ENCODE measurements at regions not wholly inside any gene's neighbourhood (a gene's known extent, or its start where the extent isn't known, plus 50 kb on each side); places are given as distances from the start of the nearest gene placed in this dataset.

GRCh38 chr20:16124491-16124890, 448.8 kb downstream of the KIF16B start:
- no peaks in the 10 kb centered on the region for H3K9me3 ChIP-seq
- TF ChIP-seq EP300 (IDR thresholded peaks at IDR 0.05): no peak
- TF ChIP-seq POLR2A (IDR thresholded peaks at IDR 0.05): no peak
- TF ChIP-seq, protein P1, sequence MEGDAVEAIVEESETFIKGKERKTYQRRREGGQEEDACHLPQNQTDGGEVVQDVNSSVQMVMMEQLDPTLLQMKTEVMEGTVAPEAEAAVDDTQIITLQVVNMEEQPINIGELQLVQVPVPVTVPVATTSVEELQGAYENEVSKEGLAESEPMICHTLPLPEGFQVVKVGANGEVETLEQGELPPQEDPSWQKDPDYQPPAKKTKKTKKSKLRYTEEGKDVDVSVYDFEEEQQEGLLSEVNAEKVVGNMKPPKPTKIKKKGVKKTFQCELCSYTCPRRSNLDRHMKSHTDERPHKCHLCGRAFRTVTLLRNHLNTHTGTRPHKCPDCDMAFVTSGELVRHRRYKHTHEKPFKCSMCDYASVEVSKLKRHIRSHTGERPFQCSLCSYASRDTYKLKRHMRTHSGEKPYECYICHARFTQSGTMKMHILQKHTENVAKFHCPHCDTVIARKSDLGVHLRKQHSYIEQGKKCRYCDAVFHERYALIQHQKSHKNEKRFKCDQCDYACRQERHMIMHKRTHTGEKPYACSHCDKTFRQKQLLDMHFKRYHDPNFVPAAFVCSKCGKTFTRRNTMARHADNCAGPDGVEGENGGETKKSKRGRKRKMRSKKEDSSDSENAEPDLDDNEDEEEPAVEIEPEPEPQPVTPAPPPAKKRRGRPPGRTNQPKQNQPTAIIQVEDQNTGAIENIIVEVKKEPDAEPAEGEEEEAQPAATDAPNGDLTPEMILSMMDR (IDR thresholded peaks at IDR 0.05): no peak
- no peaks in the 10 kb centered on the region for H3K27me3 ChIP-seq
- 85 to 94% (median 90%) methylated on average over 2 of the region's 2 CpGs for WGBS, 3 donors
- H3K27ac ChIP-seq: no peak overlapping the region
- no peaks in the 10 kb centered on the region for H3K4me1 ChIP-seq (ENCODE audit: insufficient read depth)
- no peak overlapping the region for H3K4me3 ChIP-seq
- H3K36me3 ChIP-seq: no peaks in the 10 kb centered on the region
- intact Hi-C loops (cut with DNase I): no loop called here
- no peak for DNase-seq

DNA sequence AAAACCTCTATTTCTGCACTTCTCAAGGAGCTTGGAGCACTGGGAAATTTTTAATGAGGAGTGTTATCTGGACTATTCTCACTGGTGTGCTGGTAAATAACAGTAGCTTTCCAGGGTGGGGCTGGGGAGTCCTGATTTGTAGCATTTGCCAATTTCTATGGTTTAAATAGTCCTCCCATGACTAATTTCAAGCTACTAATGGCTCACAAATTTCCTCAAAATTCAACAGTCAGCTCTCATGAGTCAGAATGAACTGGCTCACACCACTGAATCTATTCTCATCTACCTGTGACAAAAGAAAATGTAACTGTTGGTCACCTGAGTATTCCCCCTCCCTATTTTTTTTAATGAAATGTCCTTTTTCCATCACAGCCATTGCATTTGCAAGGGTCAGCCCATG, 449.6 kb downstream of the KIF16B start:
- intact Hi-C loops (cut with DNase I): no loop called here
- TF ChIP-seq POLR2A (IDR thresholded peaks at IDR 0.05) (no peak), EP300 (IDR thresholded peaks at IDR 0.05) (no peak)
- TF ChIP-seq, protein P1 (IDR thresholded peaks at IDR 0.05): no peak
- no peak overlapping the region for H3K4me3 ChIP-seq
- H3K27me3 ChIP-seq: no peaks in the 10 kb centered on the region
- H3K36me3 ChIP-seq: no peaks in the 10 kb centered on the region
- H3K9me3 ChIP-seq: no peaks in the 10 kb centered on the region
- no peak for DNase-seq
- no peak overlapping the region for H3K27ac ChIP-seq
- no peaks in the 10 kb centered on the region for H3K4me1 ChIP-seq (ENCODE audit: insufficient read depth)

- WGBS, 3 donors: 65 to 79% (median 68%) methylated on average over 3 of the region's 3 CpGs
- DNase-seq: no peak
Measured at GRCh38 chr20:16119909-16120308, 453.3 kb downstream of the KIF16B start.

DNA sequence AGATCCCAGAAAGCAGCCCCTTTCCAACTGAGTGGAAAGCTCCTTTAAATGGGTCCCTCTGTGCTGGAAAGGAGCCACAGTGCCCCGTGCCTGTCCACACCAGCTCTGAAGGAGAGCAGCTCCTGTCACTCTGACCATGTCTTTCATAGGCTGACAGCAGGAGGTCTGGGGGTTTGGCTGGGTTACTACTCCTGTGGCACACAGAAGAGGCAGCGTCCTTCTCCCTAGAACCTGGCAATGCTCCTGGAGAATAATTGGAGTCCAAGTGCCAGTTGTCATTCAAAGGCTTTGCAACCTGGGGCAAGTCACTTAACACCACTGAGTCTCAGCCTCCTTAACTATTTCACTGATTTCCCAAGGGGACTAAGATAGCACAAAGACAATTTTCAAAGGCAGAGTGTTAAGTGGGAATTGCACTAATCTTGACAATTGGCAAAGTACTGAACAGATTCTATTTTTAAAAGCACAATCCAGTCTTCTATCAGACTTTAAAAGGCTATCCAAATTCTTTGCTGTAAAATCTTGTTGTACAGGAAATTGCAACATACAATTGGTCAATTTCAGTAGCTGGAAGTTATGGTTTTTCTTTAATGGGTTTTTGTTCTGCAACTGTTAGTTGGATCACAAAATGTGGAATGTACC, 457.2 kb downstream of the KIF16B start:
- intact Hi-C loops (cut with DNase I): no loop called here
- TF ChIP-seq, protein P1 (IDR thresholded peaks at IDR 0.05): no peak
- TF ChIP-seq EP300 (IDR thresholded peaks at IDR 0.05) (no peak), POLR2A (IDR thresholded peaks at IDR 0.05) (no peak)
- no peak for DNase-seq

More at GRCh38 chr20:16119909-16120308, 453.3 kb downstream of the KIF16B start:
- Histone ChIP-seq H3K36me3 (no peaks in the 10 kb centered on the region), H3K9me3 (no peaks in the 10 kb centered on the region), H3K27ac (no peak overlapping the region), H3K4me3 (no peak overlapping the region), H3K4me1 (ENCODE audit: insufficient read depth) (no peaks in the 10 kb centered on the region), H3K27me3 (no peaks in the 10 kb centered on the region)
- TF ChIP-seq EP300 (IDR thresholded peaks at IDR 0.05) (no peak), POLR2A (IDR thresholded peaks at IDR 0.05) (no peak)
- TF ChIP-seq, protein P1 (IDR thresholded peaks at IDR 0.05): no peak
- intact Hi-C loops (cut with DNase I): no loop called here

More for the DNA sequence above, 457.2 kb downstream of the KIF16B start:
- H3K27ac ChIP-seq: no peak overlapping the region
- no peaks in the 10 kb centered on the region for H3K4me1 ChIP-seq (ENCODE audit: insufficient read depth)
- H3K36me3 ChIP-seq: no peaks in the 10 kb centered on the region
- no peaks in the 10 kb centered on the region for H3K27me3 ChIP-seq
- H3K9me3 ChIP-seq: no peaks in the 10 kb centered on the region
- no peak overlapping the region for H3K4me3 ChIP-seq
- WGBS, 3 donors: 61 to 72% (median 68%) methylated on average over 2 of the region's 2 CpGs
